WTC11 (cell line): ENCODE measurements at regions not wholly inside any gene's neighbourhood (a gene's known extent, or its start where the extent isn't known, plus 50 kb on each side); places are given as distances from the start of the nearest gene placed in this dataset.

Experiments used
- ATAC-seq: fragments of 200-7000 bp; cut with Tn5 transposase; 2 replicates; pipeline ENCODE4 v1.10.0; 2021; ENCODE audit warnings: mild to moderate bottlenecking, moderate library complexity
- CTCF ChIA-PET: fragments of 300-600 bp; sonication (Branson Sonifier 250); formaldehyde crosslinking; loops from one replicate; lab custom pipeline; 2021; ENCODE audit warnings: antibody characterized with exemption; lab: Charles Lee
- POLR2A ChIA-PET: fragments of 350-600 bp; sonication (Branson Sonifier 250); formaldehyde crosslinking; loops from one replicate; lab custom pipeline; 2021; ENCODE audit warnings: antibody characterized with exemption; lab: Charles Lee
- DNase-seq: peaks from one replicate; pipeline ENCODE4 v3.0.0; 2021; ENCODE audit warnings: low spot score
- H3K27ac Mint-ChIP-seq: 2 replicates; pipeline ENCODE4 v1.8.0; 2021; ENCODE audit warnings: mixed read lengths
- H3K27me3 Mint-ChIP-seq: 2 replicates; pipeline ENCODE4 v1.8.0; 2021; ENCODE audit warnings: low read depth, mild to moderate bottlenecking, moderate library complexity, mixed read lengths
- H3K36me3 Mint-ChIP-seq: 2 replicates; pipeline ENCODE4 v1.8.0; 2021; ENCODE audit warnings: mixed read lengths
- H3K4me1 Mint-ChIP-seq: 2 replicates; pipeline ENCODE4 v1.8.0; 2022; ENCODE audit warnings: mixed read lengths
- H3K4me3 Mint-ChIP-seq: 2 replicates; pipeline ENCODE4 v1.8.0; 2021; ENCODE audit warnings: mild to moderate bottlenecking, moderate library complexity, mixed read lengths
- H3K9me3 Mint-ChIP-seq: 2 replicates; pipeline ENCODE4 v1.8.0; 2021; ENCODE audit warnings: mixed read lengths
- ELF4 ChIP-seq: sonication (generic); formaldehyde crosslinking; IDR thresholded peaks from 2 replicates; pipeline ENCODE4 v1.8.1; 2022; ENCODE audit warnings: low read depth, mild to moderate bottlenecking, moderate library complexity, missing genetic modification reagents
- ESRRA ChIP-seq: sonication (generic); formaldehyde crosslinking; IDR thresholded peaks from 2 replicates; pipeline ENCODE4 v1.8.1; 2022; ENCODE audit warnings: mild to moderate bottlenecking, missing genetic modification reagents, borderline replicate concordance
- FOXK1 ChIP-seq: sonication (generic); formaldehyde crosslinking; IDR thresholded peaks from 2 replicates; pipeline ENCODE4 v1.8.0; 2022; ENCODE audit warnings: mild to moderate bottlenecking, moderate library complexity, missing genetic modification reagents
- GRHL2 ChIP-seq: fragments of 250-450 bp; sonication (Bioruptor Pico); IDR thresholded peaks from 2 replicates; pipeline ENCODE4 v1.8.0; 2022; ENCODE audit warnings: mild to moderate bottlenecking, moderate library complexity; ENCODE audit not compliant: insufficient replicate concordance, severe bottlenecking
- GTF2I ChIP-seq: fragments of 250-450 bp; sonication (Bioruptor Pico); conservative IDR thresholded peaks from 2 replicates; pipeline ENCODE4 v1.4.0; 2021; ENCODE audit warnings: mild to moderate bottlenecking
- HMGA2 ChIP-seq: fragments of 250-450 bp; sonication (Bioruptor Pico); IDR thresholded peaks from 2 replicates; pipeline ENCODE4 v1.4.0; 2021; ENCODE audit warnings: mild to moderate bottlenecking, moderate library complexity
- JUN ChIP-seq: sonication (generic); formaldehyde crosslinking; IDR thresholded peaks from 2 replicates; pipeline ENCODE4 v1.8.0; 2023; ENCODE audit warnings: mild to moderate bottlenecking, missing genetic modification reagents
- KAT7 ChIP-seq: sonication (generic); formaldehyde crosslinking; IDR thresholded peaks from 2 replicates; pipeline ENCODE4 v1.8.1; 2023; ENCODE audit warnings: missing genetic modification reagents, mild to moderate bottlenecking, borderline replicate concordance
- MYBL2 ChIP-seq: sonication (generic); formaldehyde crosslinking; IDR thresholded peaks from 2 replicates; pipeline ENCODE4 v1.8.1; 2023; ENCODE audit warnings: mild to moderate bottlenecking, moderate library complexity, missing genetic modification reagents
- NFATC4 ChIP-seq: fragments of 250-450 bp; sonication (Bioruptor Pico); IDR thresholded peaks from 2 replicates; pipeline ENCODE4 v1.9.0; 2021; ENCODE audit warnings: mild to moderate bottlenecking
- NR2C2 ChIP-seq: sonication (generic); formaldehyde crosslinking; IDR thresholded peaks from 2 replicates; pipeline ENCODE4 v1.8.0; 2022; ENCODE audit warnings: mild to moderate bottlenecking, missing genetic modification reagents
- PRRX2 ChIP-seq: fragments of 250-450 bp; sonication (Bioruptor Pico); IDR thresholded peaks from 2 replicates; pipeline ENCODE4 v1.8.0; 2021; ENCODE audit warnings: mild to moderate bottlenecking
- RORB ChIP-seq: fragments of 250-450 bp; sonication (Bioruptor Pico); IDR thresholded peaks from 2 replicates; pipeline ENCODE4 v1.9.0; 2021; ENCODE audit warnings: mild to moderate bottlenecking
- SMAD3 ChIP-seq: sonication (generic); formaldehyde crosslinking; IDR thresholded peaks from 2 replicates; pipeline ENCODE4 v1.8.0; 2022; ENCODE audit warnings: missing genetic modification reagents, mild to moderate bottlenecking, borderline replicate concordance
- TEAD1 ChIP-seq: sonication (generic); formaldehyde crosslinking; IDR thresholded peaks from 2 replicates; pipeline ENCODE4 v1.8.0; 2022; ENCODE audit warnings: mild to moderate bottlenecking, missing genetic modification reagents
- TP53 ChIP-seq: sonication (generic); formaldehyde crosslinking; IDR thresholded peaks from 2 replicates; pipeline ENCODE4 v1.8.1; 2023; ENCODE audit warnings: mild to moderate bottlenecking, missing genetic modification reagents
- ZBTB21 ChIP-seq: sonication (generic); formaldehyde crosslinking; IDR thresholded peaks from 2 replicates; pipeline ENCODE4 v1.8.1; 2023; ENCODE audit warnings: mild to moderate bottlenecking, missing genetic modification reagents, borderline replicate concordance
- ZNF396 ChIP-seq: fragments of 250-450 bp; sonication (Bioruptor Pico); IDR thresholded peaks from 2 replicates; pipeline ENCODE4 v1.8.0; 2021; ENCODE audit warnings: mild to moderate bottlenecking, moderate library complexity, borderline replicate concordance
- ZNF416 ChIP-seq: fragments of 250-450 bp; sonication (Bioruptor Pico); IDR thresholded peaks from 2 replicates; pipeline ENCODE4 v1.9.0; 2021; ENCODE audit warnings: mild to moderate bottlenecking, inconsistent platforms
- TF ChIP-seq, protein P1 (sequence below): fragments of 250-450 bp; sonication (Bioruptor Pico); IDR thresholded peaks from 2 replicates; pipeline ENCODE4 v1.9.0; 2021; ENCODE audit warnings: mild to moderate bottlenecking
- TF ChIP-seq, protein P2 (sequence below): sonication (generic); formaldehyde crosslinking; IDR thresholded peaks from 2 replicates; pipeline ENCODE4 v1.8.0; 2022; ENCODE audit warnings: mild to moderate bottlenecking, missing genetic modification reagents
- TF ChIP-seq, protein P3 (sequence below): sonication (generic); formaldehyde crosslinking; IDR thresholded peaks from 2 replicates; pipeline ENCODE4 v1.8.0; 2023; ENCODE audit warnings: missing genetic modification reagents
- TF ChIP-seq, protein P4 (sequence below): fragments of 250-450 bp; sonication (Bioruptor Pico); IDR thresholded peaks from 2 replicates; pipeline ENCODE4 v2.1.2; 2022; ENCODE audit warnings: mild to moderate bottlenecking, moderate library complexity
- TF ChIP-seq, protein P5 (sequence below): fragments of 250-450 bp; sonication (Bioruptor Pico); IDR thresholded peaks from 2 replicates; pipeline ENCODE4 v1.8.0; 2021; ENCODE audit warnings: mild to moderate bottlenecking
- TF ChIP-seq, protein P6 (sequence below): fragments of 200-600 bp; IDR thresholded peaks from 2 replicates; pipeline ENCODE4 v1.8.0; 2022; ENCODE audit warnings: antibody characterized with exemption

DNA sequence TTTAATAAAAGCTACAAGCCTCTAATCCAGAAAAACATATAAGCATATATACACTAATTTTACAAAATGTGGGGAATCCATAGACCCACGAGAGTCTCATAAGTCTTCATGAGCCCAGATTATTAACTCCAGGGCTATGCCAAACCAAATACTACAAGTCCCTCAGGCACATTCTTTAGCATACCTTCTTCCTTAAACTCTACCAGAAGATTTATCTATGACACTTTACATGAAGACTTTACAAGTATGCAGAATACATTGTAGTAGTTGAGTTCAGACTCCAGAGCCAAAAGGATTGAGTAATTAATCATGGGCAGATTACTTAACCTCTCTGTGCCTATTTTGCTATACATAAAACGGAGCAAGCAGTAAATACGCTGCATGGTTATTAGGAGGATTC lies 793.7 kb upstream of the ADGRL2 start:
- Mint-ChIP-seq H3K36me3 (no peaks in the 10 kb centered on the region; the same call in 1 of the 2 replicates), H3K27ac (no peak overlapping the region), H3K27me3 (peaks cover 2% of the 10 kb centered on the region; the same call in 1 of the 2 replicates), H3K9me3 (peaks cover 2% of the 10 kb centered on the region; the same call in 1 of the 2 replicates), H3K4me1 (no peaks in the 10 kb centered on the region), H3K4me3 (no peak overlapping the region)
- DNase-seq (no peak), ATAC-seq (no peak)
- CTCF ChIA-PET, result interaction anchor here (2.7 kb wide), 1 partner anchor 15 kb away, joined by 7 read pairs; no protein-coding TSS in a partner anchor
- TF ChIP-seq ELF4 (CRISPR knock-in tag) (no peak), SMAD3 (CRISPR knock-in tag) (no peak), RORB (CRISPR knock-in tag) (no peak), PRRX2 (CRISPR knock-in tag) (no peak), MYBL2 (CRISPR knock-in tag) (no peak), NR2C2 (CRISPR knock-in tag) (no peak)
- TF ChIP-seq, protein P1, sequence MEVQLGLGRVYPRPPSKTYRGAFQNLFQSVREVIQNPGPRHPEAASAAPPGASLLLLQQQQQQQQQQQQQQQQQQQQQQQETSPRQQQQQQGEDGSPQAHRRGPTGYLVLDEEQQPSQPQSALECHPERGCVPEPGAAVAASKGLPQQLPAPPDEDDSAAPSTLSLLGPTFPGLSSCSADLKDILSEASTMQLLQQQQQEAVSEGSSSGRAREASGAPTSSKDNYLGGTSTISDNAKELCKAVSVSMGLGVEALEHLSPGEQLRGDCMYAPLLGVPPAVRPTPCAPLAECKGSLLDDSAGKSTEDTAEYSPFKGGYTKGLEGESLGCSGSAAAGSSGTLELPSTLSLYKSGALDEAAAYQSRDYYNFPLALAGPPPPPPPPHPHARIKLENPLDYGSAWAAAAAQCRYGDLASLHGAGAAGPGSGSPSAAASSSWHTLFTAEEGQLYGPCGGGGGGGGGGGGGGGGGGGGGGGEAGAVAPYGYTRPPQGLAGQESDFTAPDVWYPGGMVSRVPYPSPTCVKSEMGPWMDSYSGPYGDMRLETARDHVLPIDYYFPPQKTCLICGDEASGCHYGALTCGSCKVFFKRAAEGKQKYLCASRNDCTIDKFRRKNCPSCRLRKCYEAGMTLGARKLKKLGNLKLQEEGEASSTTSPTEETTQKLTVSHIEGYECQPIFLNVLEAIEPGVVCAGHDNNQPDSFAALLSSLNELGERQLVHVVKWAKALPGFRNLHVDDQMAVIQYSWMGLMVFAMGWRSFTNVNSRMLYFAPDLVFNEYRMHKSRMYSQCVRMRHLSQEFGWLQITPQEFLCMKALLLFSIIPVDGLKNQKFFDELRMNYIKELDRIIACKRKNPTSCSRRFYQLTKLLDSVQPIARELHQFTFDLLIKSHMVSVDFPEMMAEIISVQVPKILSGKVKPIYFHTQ (CRISPR knock-in tag), result no peak
- TF ChIP-seq, protein P2, sequence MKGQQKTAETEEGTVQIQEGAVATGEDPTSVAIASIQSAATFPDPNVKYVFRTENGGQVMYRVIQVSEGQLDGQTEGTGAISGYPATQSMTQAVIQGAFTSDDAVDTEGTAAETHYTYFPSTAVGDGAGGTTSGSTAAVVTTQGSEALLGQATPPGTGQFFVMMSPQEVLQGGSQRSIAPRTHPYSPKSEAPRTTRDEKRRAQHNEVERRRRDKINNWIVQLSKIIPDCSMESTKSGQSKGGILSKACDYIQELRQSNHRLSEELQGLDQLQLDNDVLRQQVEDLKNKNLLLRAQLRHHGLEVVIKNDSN (CRISPR knock-in tag), result no peak
- TF ChIP-seq, protein P3, sequence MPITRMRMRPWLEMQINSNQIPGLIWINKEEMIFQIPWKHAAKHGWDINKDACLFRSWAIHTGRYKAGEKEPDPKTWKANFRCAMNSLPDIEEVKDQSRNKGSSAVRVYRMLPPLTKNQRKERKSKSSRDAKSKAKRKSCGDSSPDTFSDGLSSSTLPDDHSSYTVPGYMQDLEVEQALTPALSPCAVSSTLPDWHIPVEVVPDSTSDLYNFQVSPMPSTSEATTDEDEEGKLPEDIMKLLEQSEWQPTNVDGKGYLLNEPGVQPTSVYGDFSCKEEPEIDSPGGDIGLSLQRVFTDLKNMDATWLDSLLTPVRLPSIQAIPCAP (CRISPR knock-in tag), result no peak
- POLR2A ChIA-PET, result no interaction called here

DNA sequence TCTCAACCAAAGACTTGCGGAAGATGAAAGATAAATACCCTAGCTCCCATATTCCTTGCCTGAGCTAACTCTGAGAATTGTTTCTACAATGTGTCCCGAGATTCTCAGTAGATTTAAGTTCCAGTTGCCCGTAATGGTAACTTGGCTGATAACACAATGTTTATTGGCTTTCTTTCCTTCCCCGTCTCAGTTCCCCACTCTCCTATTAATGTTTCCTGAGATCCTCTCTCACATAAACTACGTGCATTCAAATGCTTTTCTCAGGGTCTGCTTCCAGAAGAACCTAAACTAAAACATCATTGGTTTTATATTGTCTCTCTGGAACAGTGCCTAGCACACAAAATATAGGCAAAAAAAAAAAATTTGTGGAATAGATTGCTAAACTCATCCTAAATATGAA lies 794.2 kb upstream of the ADGRL2 start:
- Mint-ChIP-seq H3K27me3 (peaks cover 2% of the 10 kb centered on the region; the same call in 1 of the 2 replicates), H3K4me1 (no peaks in the 10 kb centered on the region), H3K27ac (no peak overlapping the region), H3K36me3 (peaks cover 3% of the 10 kb centered on the region), H3K4me3 (no peak overlapping the region), H3K9me3 (peaks cover 7% of the 10 kb centered on the region)
- ChIA-PET POLR2A (no interaction called here), CTCF (interaction anchor here (2.7 kb wide), 1 partner anchor 15 kb away, joined by 7 read pairs; no protein-coding TSS in a partner anchor)
- DNase-seq (no peak), ATAC-seq (no peak)
- TF ChIP-seq ELF4 (CRISPR knock-in tag), result no peak
- TF ChIP-seq SMAD3 (CRISPR knock-in tag), result no peak
- TF ChIP-seq, protein P4, sequence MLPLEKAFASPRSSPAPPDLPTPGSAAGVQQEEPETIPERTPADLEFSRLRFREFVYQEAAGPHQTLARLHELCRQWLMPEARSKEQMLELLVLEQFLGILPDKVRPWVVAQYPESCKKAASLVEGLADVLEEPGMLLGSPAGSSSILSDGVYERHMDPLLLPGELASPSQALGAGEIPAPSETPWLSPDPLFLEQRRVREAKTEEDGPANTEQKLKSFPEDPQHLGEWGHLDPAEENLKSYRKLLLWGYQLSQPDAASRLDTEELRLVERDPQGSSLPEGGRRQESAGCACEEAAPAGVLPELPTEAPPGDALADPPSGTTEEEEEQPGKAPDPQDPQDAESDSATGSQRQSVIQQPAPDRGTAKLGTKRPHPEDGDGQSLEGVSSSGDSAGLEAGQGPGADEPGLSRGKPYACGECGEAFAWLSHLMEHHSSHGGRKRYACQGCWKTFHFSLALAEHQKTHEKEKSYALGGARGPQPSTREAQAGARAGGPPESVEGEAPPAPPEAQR, result no peak
- TF ChIP-seq, protein P5, sequence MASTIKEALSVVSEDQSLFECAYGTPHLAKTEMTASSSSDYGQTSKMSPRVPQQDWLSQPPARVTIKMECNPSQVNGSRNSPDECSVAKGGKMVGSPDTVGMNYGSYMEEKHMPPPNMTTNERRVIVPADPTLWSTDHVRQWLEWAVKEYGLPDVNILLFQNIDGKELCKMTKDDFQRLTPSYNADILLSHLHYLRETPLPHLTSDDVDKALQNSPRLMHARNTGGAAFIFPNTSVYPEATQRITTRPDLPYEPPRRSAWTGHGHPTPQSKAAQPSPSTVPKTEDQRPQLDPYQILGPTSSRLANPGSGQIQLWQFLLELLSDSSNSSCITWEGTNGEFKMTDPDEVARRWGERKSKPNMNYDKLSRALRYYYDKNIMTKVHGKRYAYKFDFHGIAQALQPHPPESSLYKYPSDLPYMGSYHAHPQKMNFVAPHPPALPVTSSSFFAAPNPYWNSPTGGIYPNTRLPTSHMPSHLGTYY (CRISPR knock-in tag), result no peak
- TF ChIP-seq KAT7 (CRISPR knock-in tag), result no peak
- TF ChIP-seq GRHL2 (CRISPR knock-in tag), result no peak
- TF ChIP-seq FOXK1 (CRISPR knock-in tag), result no peak
- no peak for TF ChIP-seq HMGA2 (CRISPR knock-in tag)
- TF ChIP-seq GTF2I (CRISPR knock-in tag), result no peak
- TF ChIP-seq ZBTB21 (CRISPR knock-in tag), result no peak
- TF ChIP-seq TP53 (CRISPR knock-in tag), result no peak
- TF ChIP-seq NFATC4, result no peak
- no peak for TF ChIP-seq ZNF416 (CRISPR knock-in tag)
- TF ChIP-seq, protein P6, sequence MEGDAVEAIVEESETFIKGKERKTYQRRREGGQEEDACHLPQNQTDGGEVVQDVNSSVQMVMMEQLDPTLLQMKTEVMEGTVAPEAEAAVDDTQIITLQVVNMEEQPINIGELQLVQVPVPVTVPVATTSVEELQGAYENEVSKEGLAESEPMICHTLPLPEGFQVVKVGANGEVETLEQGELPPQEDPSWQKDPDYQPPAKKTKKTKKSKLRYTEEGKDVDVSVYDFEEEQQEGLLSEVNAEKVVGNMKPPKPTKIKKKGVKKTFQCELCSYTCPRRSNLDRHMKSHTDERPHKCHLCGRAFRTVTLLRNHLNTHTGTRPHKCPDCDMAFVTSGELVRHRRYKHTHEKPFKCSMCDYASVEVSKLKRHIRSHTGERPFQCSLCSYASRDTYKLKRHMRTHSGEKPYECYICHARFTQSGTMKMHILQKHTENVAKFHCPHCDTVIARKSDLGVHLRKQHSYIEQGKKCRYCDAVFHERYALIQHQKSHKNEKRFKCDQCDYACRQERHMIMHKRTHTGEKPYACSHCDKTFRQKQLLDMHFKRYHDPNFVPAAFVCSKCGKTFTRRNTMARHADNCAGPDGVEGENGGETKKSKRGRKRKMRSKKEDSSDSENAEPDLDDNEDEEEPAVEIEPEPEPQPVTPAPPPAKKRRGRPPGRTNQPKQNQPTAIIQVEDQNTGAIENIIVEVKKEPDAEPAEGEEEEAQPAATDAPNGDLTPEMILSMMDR, result no peak
- no peak for TF ChIP-seq TEAD1 (CRISPR knock-in tag)
- no peak for TF ChIP-seq ZNF396 (CRISPR knock-in tag)
- TF ChIP-seq JUN (CRISPR knock-in tag), result no peak
- TF ChIP-seq, protein P1 (CRISPR knock-in tag), result no peak
- TF ChIP-seq ESRRA (CRISPR knock-in tag), result no peak
